ENCODE measurements at regions not wholly inside any gene's neighbourhood (a gene's known extent, or its start where the extent isn't known, plus 50 kb on each side); places are given as distances from the start of the nearest gene placed in this dataset.

DNA sequence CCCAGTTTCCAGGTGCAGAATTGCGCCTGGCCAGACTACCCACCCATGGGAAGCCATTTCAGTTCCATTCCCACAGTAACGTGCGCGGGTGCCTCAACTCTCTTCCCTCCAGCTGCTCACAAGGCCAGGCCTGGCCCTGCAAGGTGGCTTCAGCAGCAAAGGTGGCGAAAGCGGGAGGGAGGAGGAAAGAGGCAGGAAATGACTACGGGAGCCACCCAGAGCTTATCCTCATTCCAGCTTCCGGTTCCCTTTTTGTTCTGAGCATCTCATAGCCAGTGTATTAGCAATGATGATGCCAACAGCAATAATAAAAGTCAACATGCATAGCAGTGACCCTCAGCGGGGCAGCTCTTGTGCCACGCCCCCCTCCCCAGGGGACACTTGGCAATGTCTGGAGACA, 101.5 kb upstream of the BOD1 start (continued):
- TF ChIP-seq ZNF431 (CRISPR knock-in tag; IDR thresholded peaks at IDR 0.05; ENCODE audit: borderline replicate concordance, low read depth) (no peak), ZNF484 (CRISPR knock-in tag; IDR thresholded peaks at IDR 0.05; ENCODE audit: borderline replicate concordance, low read depth) (no peak)
- TF ChIP-seq, protein P1, sequence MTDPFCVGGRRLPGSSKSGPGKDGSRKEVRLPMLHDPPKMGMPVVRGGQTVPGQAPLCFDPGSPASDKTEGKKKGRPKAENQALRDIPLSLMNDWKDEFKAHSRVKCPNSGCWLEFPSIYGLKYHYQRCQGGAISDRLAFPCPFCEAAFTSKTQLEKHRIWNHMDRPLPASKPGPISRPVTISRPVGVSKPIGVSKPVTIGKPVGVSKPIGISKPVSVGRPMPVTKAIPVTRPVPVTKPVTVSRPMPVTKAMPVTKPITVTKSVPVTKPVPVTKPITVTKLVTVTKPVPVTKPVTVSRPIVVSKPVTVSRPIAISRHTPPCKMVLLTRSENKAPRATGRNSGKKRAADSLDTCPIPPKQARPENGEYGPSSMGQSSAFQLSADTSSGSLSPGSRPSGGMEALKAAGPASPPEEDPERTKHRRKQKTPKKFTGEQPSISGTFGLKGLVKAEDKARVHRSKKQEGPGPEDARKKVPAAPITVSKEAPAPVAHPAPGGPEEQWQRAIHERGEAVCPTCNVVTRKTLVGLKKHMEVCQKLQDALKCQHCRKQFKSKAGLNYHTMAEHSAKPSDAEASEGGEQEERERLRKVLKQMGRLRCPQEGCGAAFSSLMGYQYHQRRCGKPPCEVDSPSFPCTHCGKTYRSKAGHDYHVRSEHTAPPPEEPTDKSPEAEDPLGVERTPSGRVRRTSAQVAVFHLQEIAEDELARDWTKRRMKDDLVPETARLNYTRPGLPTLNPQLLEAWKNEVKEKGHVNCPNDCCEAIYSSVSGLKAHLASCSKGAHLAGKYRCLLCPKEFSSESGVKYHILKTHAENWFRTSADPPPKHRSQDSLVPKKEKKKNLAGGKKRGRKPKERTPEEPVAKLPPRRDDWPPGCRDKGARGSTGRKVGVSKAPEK (CRISPR knock-in tag; IDR thresholded peaks at IDR 0.05; ENCODE audit: borderline replicate concordance): no peak
- TF ChIP-seq, protein P2, sequence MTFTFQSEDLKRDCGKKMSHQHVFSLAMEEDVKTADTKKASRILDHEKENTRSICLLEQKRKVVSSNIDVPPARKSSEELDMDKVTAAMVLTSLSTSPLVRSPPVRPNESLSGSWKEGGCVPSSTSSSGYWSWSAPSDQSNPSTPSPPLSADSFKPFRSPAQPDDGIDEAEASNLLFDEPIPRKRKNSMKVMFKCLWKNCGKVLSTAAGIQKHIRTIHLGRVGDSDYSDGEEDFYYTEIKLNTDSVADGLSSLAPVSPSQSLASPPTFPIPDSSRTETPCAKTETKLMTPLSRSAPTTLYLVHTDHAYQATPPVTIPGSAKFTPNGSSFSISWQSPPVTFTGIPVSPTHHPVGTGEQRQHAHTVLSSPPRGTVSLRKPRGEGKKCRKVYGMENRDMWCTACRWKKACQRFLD (CRISPR knock-in tag; IDR thresholded peaks at IDR 0.05; ENCODE audit: borderline replicate concordance): no peak
- TF ChIP-seq, protein P3, sequence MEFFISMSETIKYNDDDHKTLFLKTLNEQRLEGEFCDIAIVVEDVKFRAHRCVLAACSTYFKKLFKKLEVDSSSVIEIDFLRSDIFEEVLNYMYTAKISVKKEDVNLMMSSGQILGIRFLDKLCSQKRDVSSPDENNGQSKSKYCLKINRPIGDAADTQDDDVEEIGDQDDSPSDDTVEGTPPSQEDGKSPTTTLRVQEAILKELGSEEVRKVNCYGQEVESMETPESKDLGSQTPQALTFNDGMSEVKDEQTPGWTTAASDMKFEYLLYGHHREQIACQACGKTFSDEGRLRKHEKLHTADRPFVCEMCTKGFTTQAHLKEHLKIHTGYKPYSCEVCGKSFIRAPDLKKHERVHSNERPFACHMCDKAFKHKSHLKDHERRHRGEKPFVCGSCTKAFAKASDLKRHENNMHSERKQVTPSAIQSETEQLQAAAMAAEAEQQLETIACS (CRISPR knock-in tag; IDR thresholded peaks at IDR 0.05): no peak

DNA sequence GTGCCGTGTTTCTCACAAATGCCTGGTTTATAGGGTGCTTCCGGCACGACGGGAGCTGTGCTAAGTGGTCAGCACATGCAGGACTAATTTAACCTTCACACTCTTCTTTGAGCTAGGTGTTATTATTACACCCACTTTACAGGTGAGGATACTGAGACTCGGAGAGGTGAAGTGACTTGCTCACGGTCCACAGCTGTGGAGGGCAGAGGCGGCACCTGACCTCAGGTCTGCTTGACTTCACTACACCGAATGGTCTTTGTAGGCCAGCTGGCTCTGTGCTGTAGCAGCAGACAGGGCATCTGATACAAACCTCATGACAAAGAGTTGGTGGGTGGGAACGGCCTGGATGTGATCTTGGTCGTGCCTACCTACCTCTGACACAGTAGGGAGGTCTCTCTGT, 102.0 kb upstream of the BOD1 start:
- in situ Hi-C loops (cut with HindIII; ENCODE audit: extremely low pct_ligation_motif_present, low pct_unique_long_range_greater_than_20kb) (no loop called here), intact Hi-C loops (cut with micrococcal nuclease; ENCODE audit: unreplicated experiment) (no loop called here)
- no peak overlapping the region for H3K4me2 ChIP-seq (ENCODE audit: low read depth, low read length)
- no peaks in the 10 kb centered on the region for H3K27me3 ChIP-seq (ENCODE audit: control insufficient read depth in 1 of 2, insufficient read depth in 2 of 2, low read length in 2 of 2)
- ChIA-PET POLR2A (interaction anchor here (1.2 kb wide), 1 partner anchor 170 kb away, joined by 3 read pairs; the partner anchor contains the start of gene CPEB4), CTCF (ENCODE audit: low intra/inter-chr PET ratio, low total read pairs) (no interaction called here)
- H3K36me3 ChIP-seq (replicated peaks in 1 of 2; ENCODE audit: control insufficient read depth in 1 of 2, insufficient read depth in 2 of 2, low read length in 2 of 2): no peaks in the 10 kb centered on the region
- no peak for FAIRE-seq
- TF ChIP-seq ZNF598 (CRISPR knock-in tag; IDR thresholded peaks at IDR 0.05; ENCODE audit: borderline replicate concordance): no peak
- TF ChIP-seq ZNF629 (CRISPR knock-in tag; conservative IDR thresholded peaks at IDR 0.05): peak; percentile 36
- ATAC-seq: no peak
- H3K4me1 ChIP-seq (ENCODE audit: insufficient read depth, low read length): peaks cover 56% of the 10 kb centered on the region
- H3K9ac ChIP-seq (ENCODE audit: insufficient read depth, low read depth, low read length): no peak overlapping the region
- no peaks in the 10 kb centered on the region for H3K79me2 ChIP-seq (ENCODE audit: insufficient read depth, low read length)
- DNase-seq (ENCODE audit: low spot score): no peak
- no peaks in the 10 kb centered on the region for H3K9me3 ChIP-seq (ENCODE audit: low read length)
- no peak overlapping the region for H3K4me3 ChIP-seq (replicated peaks in 1 of 3; ENCODE audit: insufficient read depth in 1 of 3, low read depth in 2 of 3, low read length in 3 of 3)
- BruUV-seq (replicated peaks): no TSS peak
- H4K20me1 ChIP-seq (ENCODE audit: insufficient read depth, low read length): no peaks in the 10 kb centered on the region
- 93% methylated on average over 10 of the region's 10 CpGs for WGBS (ENCODE audit: low lambda C conversion rate)
- no peak overlapping the region for H3K27ac ChIP-seq (ENCODE audit: extremely low read length, insufficient read depth, low read length)
- no peak overlapping the region for H2AFZ ChIP-seq (ENCODE audit: low read length)

All from HepG2 (cell line).